GM12878 (cell line): ENCODE measurements at regions not wholly inside any gene's neighbourhood (a gene's known extent, or its start where the extent isn't known, plus 50 kb on each side); places are given as distances from the start of the nearest gene placed in this dataset.

Source experiments
- ATAC-seq: fragments of 200-7000 bp; cut with Tn5 transposase; 3 replicates; pipeline ENCODE4 v1.9.1; 2020; ENCODE audit warnings: mild to moderate bottlenecking, moderate library complexity
- BruUV-seq: library from RNA; stranded (reverse); fragments of 400-500 nt; replicated peaks from 2 replicates; lab custom pipeline; 2021; lab: Mats Ljungman, UMichigan
- CTCF ChIA-PET: fragments of 300-600 bp; sonication (Branson Sonifier 250); formaldehyde crosslinking; extraction: SDS; loops from one replicate; lab custom pipeline; 2021; ENCODE audit warnings: inconsistent platforms; lab: Yijun Ruan, JAX
- POLR2A ChIA-PET: fragments of 350-600 bp; formaldehyde crosslinking; extraction: SDS; loops from one replicate; lab custom pipeline; 2021; ENCODE audit warnings: inconsistent platforms; lab: Charles Lee
- RAD21 ChIA-PET: fragments of 300-600 bp; sonication (Branson Sonifier 250); formaldehyde crosslinking; loops from one replicate; lab custom pipeline; 2023; ENCODE audit warnings: antibody characterized with exemption; ENCODE audit not compliant: unreplicated experiment; lab: Charles Lee
- SMC1A ChIA-PET: fragments of 300-600 bp; sonication (Branson Sonifier 250); formaldehyde crosslinking; loops from one replicate; lab custom pipeline; 2023; ENCODE audit not compliant: unreplicated experiment, uncharacterized antibody; lab: Charles Lee
- DNase-seq: peaks from one replicate; pipeline ENCODE4 v3.0.0-alpha.2; 2011; ENCODE audit warnings: low read depth, low spot score
- FAIRE-seq: peaks from 3 replicates; lab custom pipeline; 2011; peaks lifted over from hg19 to GRCh38; lab: Jason Lieb, UNC
- H2AFZ ChIP-seq: 2 replicates; pipeline ENCODE4 v1.6.0; 2011; ENCODE audit warnings: low read depth, low read length, control low read depth; ENCODE audit not compliant: control insufficient read depth
- H3K27ac ChIP-seq: 2 replicates; pipeline ENCODE4 v1.5.1; 2011; ENCODE audit warnings: control low read depth; ENCODE audit not compliant: control insufficient read depth, insufficient read depth
- H3K27me3 ChIP-seq, 2 experiments: replicated peaks in 1 of 2; 2 replicates each; pipeline versions ENCODE4 v1.6.0 to v1.6.1; 2011; ENCODE audit warnings: low read length in 1 of 2; ENCODE audit not compliant: control insufficient read depth in 2 of 2, insufficient read depth in 2 of 2
- H3K36me3 ChIP-seq, 2 experiments: 2 replicates each; pipeline ENCODE4 v1.5.1; 2011; ENCODE audit warnings: low read length in 1 of 2; ENCODE audit not compliant: control insufficient read depth in 2 of 2, insufficient read depth in 2 of 2
- H3K4me1 ChIP-seq: 2 replicates; pipeline ENCODE4 v1.6.1; 2011; ENCODE audit warnings: mild to moderate bottlenecking, low read length, moderate library complexity, mixed read lengths; ENCODE audit not compliant: control insufficient read depth, insufficient read depth
- H3K4me2 ChIP-seq: 2 replicates; pipeline ENCODE4 v1.6.0; 2011; ENCODE audit warnings: control low read depth; ENCODE audit not compliant: control insufficient read depth, insufficient read depth
- H3K4me3 ChIP-seq: fragments of 200-600 bp; sonication (generic); 2 replicates; pipeline ENCODE4 v1.5.1; 2016
- H3K79me2 ChIP-seq: 2 replicates; pipeline ENCODE4 v1.6.0; 2011; ENCODE audit warnings: low read length; ENCODE audit not compliant: control insufficient read depth, insufficient read depth
- H3K9ac ChIP-seq: 2 replicates; pipeline ENCODE4 v1.8.0; 2011; ENCODE audit warnings: low read length, control low read depth, mixed read lengths; ENCODE audit not compliant: control insufficient read depth, insufficient read depth
- H3K9me3 ChIP-seq: replicated peaks from 3 replicates; pipeline ENCODE4 v1.5.1; 2011; ENCODE audit warnings: mild to moderate bottlenecking, low read length; ENCODE audit not compliant: control insufficient read depth, insufficient read depth
- H4K20me1 ChIP-seq: 2 replicates; pipeline ENCODE4 v1.6.0; 2011; ENCODE audit not compliant: control insufficient read depth, insufficient read depth
- ASH2L ChIP-seq: fragments of 300-600, 200-600 bp; sonication (generic); IDR thresholded peaks from 2 replicates; pipeline ENCODE4 v1.6.1; 2017; ENCODE audit warnings: low read depth, mild to moderate bottlenecking, borderline replicate concordance
- E2F4 ChIP-seq: IDR thresholded peaks from 2 replicates; pipeline ENCODE4 v1.6.1; 2012; ENCODE audit warnings: low read depth, low read length, improper control_type of control experiment
- FOXK2 ChIP-seq: fragments of 450-650 bp; IDR thresholded peaks from 2 replicates; pipeline ENCODE4 v1.6.1; 2017; ENCODE audit warnings: mild to moderate bottlenecking, moderate library complexity
- GATAD2B ChIP-seq: fragments of 450-650 bp; conservative IDR thresholded peaks from 2 replicates; pipeline ENCODE4 v1.6.1; 2017; ENCODE audit warnings: low read depth, mild to moderate bottlenecking, moderate library complexity
- HDAC2 ChIP-seq: fragments of 200-600 bp; sonication (generic); IDR thresholded peaks from 2 replicates; pipeline ENCODE4 v1.6.1; 2017
- HDAC6 ChIP-seq: fragments of 200-600 bp; sonication (generic); IDR thresholded peaks from one replicate; pipeline ENCODE4 v1.8.0; 2017; ENCODE audit warnings: antibody characterized with exemption; ENCODE audit not compliant: unreplicated experiment
- HSF1 ChIP-seq: fragments of 150-350 bp; IDR thresholded peaks from 2 replicates; pipeline ENCODE4 v1.6.1; 2014; ENCODE audit warnings: mild to moderate bottlenecking, low read depth, low read length
- MEF2A ChIP-seq: IDR thresholded peaks from 2 replicates; pipeline ENCODE4 v1.6.1; 2011; ENCODE audit warnings: low read depth, mild to moderate bottlenecking, low read length, moderate library complexity; ENCODE audit not compliant: insufficient read depth
- NBN ChIP-seq: fragments of 450-650 bp; IDR thresholded peaks from 2 replicates; pipeline ENCODE4 v1.6.1; 2016
- NFYB ChIP-seq: IDR thresholded peaks from 2 replicates; pipeline ENCODE4 v1.6.1; 2011; ENCODE audit warnings: low read depth, mild to moderate bottlenecking, low read length, improper control_type of control experiment, moderate library complexity; ENCODE audit not compliant: insufficient read depth
- NR2F1 ChIP-seq: fragments of 450-650 bp; conservative IDR thresholded peaks from 2 replicates; pipeline ENCODE4 v1.6.1; 2017; ENCODE audit warnings: mild to moderate bottlenecking
- POLR2A ChIP-seq: IDR thresholded peaks from 2 replicates; pipeline ENCODE4 v1.6.1; 2011; ENCODE audit warnings: low read depth, mild to moderate bottlenecking, low read length
- RB1 ChIP-seq: fragments of 450-650 bp; formaldehyde crosslinking; IDR thresholded peaks from 2 replicates; pipeline ENCODE4 v1.6.1; 2017; ENCODE audit warnings: mild to moderate bottlenecking, borderline replicate concordance
- SUPT20H ChIP-seq: IDR thresholded peaks from 2 replicates; pipeline ENCODE4 v1.6.1; 2011; ENCODE audit warnings: low read depth, mild to moderate bottlenecking, low read length, moderate library complexity, borderline replicate concordance; ENCODE audit not compliant: control insufficient read depth
- WRNIP1 ChIP-seq: IDR thresholded peaks from 2 replicates; pipeline ENCODE4 v1.6.1; 2011; ENCODE audit warnings: low read depth, low read length, improper control_type of control experiment, borderline replicate concordance
- ZBTB11 ChIP-seq: fragments of 450-650 bp; formaldehyde crosslinking; IDR thresholded peaks from 2 replicates; pipeline ENCODE4 v1.5.0; 2022; ENCODE audit warnings: mild to moderate bottlenecking, missing genetic modification characterization
- ZBTB33 ChIP-seq: fragments of 450-650 bp; IDR thresholded peaks from 2 replicates; pipeline ENCODE4 v1.6.1; 2017; ENCODE audit warnings: mild to moderate bottlenecking
- WGBS: methylation state at CpG from one replicate; pipeline ENCODE4 v1.1.6; 2016; ENCODE audit warnings: low lambda C conversion rate; ENCODE audit not compliant: insufficient replicate concordance, insufficient coverage; ENCODE audit errors: missing lambda C conversion rate; 5-methylcytosine and 5-hydroxymethylcytosine counted together
- in situ Hi-C: fragments of 300-500 bp; cut with MboI; formaldehyde crosslinking; loops from 9 replicates; pipeline ENCODE4 v1.14.3; 2018; ENCODE audit warnings: mixed read lengths
- intact Hi-C: fragments of 100-400 bp; cut with micrococcal nuclease; formaldehyde crosslinking; loops from one replicate; pipeline ENCODE4 v1.14.2; 2022; ENCODE audit not compliant: unreplicated experiment

- intact Hi-C loops, result no loop called here
- FAIRE-seq, result no peak
- Histone ChIP-seq H3K79me2 (no peaks in the 10 kb centered on the region), H3K9ac (no peak overlapping the region), H2AFZ (no peak overlapping the region), H3K27ac (no peak overlapping the region), H3K9me3 (no peaks in the 10 kb centered on the region), H3K4me2 (no peak overlapping the region), H3K4me1 (no peaks in the 10 kb centered on the region), H3K27me3 (no peaks in the 10 kb centered on the region; a peak in 1 of 4 replicates), H4K20me1 (no peaks in the 10 kb centered on the region), H3K4me3 (no peak overlapping the region), H3K36me3 (no peaks in the 10 kb centered on the region)
- in situ Hi-C loops, result no loop called here
- no TSS peak for BruUV-seq
- WGBS, result 16% methylated on average over 4 of the region's 4 CpGs
- no peak for ATAC-seq
- POLR2A ChIA-PET, result no interaction called here
- CTCF ChIA-PET, result interaction anchor here (0.6 kb wide), 1 partner anchor 144 kb away, joined by 3 read pairs; no protein-coding TSS in a partner anchor
- SMC1A ChIA-PET, result interaction anchor here (0.8 kb wide), 1 partner anchor 28 kb away, joined by 3 read pairs; no protein-coding TSS in a partner anchor
- RAD21 ChIA-PET, result no interaction called here
- no peak for DNase-seq
- TF ChIP-seq MEF2A, result no peak
- TF ChIP-seq ZBTB11 (CRISPR knock-in tag), result no peak
- TF ChIP-seq HSF1, result no peak
- TF ChIP-seq FOXK2, result no peak
- TF ChIP-seq SUPT20H, result no peak
- TF ChIP-seq GATAD2B, result no peak
- no peak for TF ChIP-seq NBN
- no peak for TF ChIP-seq WRNIP1
- TF ChIP-seq POLR2A, result no peak
- TF ChIP-seq E2F4, result no peak
- TF ChIP-seq NFYB, result no peak
- TF ChIP-seq HDAC6, result no peak
- TF ChIP-seq RB1, result no peak
- TF ChIP-seq ZBTB33, result no peak
- no peak for TF ChIP-seq NR2F1
- TF ChIP-seq ASH2L, result no peak
- TF ChIP-seq HDAC2, result no peak
Observed at GRCh38 chr2:204078003-204078698, 141.6 kb downstream of the ICOS start.
